A549 (cell line): ENCODE measurements at regions not wholly inside any gene's neighbourhood (a gene's known extent, or its start where the extent isn't known, plus 50 kb on each side); places are given as distances from the start of the nearest gene placed in this dataset.

Experiments
- CBX2 ChIP-seq: fragments of 200-600 bp; sonication (generic); IDR thresholded peaks from 2 replicates; pipeline ENCODE4 v1.6.1; 2016; ENCODE audit warnings: low read depth, mild to moderate bottlenecking, borderline replicate concordance
- CEBPB ChIP-seq, 2 experiments: fragments of >200 bp in 1 of 2; sonication (Bioruptor Twin) in 1 of 2; formaldehyde crosslinking in 1 of 2; IDR thresholded peaks; 2 replicates each; pipeline ENCODE4 v1.6.1; 2012 to 2016
- CTCF ChIP-seq: fragments of >200 bp; sonication (Bioruptor Twin); formaldehyde crosslinking; IDR thresholded peaks from 3 replicates; pipeline ENCODE4 v1.5.1; 2016
- EP300 ChIP-seq, 2 experiments: fragments of >200 bp; sonication (Bioruptor Twin); formaldehyde crosslinking; IDR thresholded peaks; 2 replicates in 1 of 2; 3 replicates in 1 of 2; pipeline ENCODE4 v1.6.1; 2016 to 2017
- PHF8 ChIP-seq: fragments of 200-600 bp; sonication (generic); IDR thresholded peaks from 2 replicates; pipeline ENCODE4 v1.6.1; 2016; ENCODE audit warnings: low read depth, mild to moderate bottlenecking, antibody characterized with exemption, moderate library complexity, borderline replicate concordance
- POLR2A ChIP-seq: IDR thresholded peaks from 2 replicates; pipeline ENCODE4 v1.6.1; 2012; ENCODE audit warnings: mild to moderate bottlenecking, low read length
- RAD21 ChIP-seq, 2 experiments: fragments of >200 bp in 1 of 2; sonication (Bioruptor Twin) in 1 of 2; formaldehyde crosslinking in 1 of 2; IDR thresholded peaks in 1 of 2; conservative IDR thresholded peaks in 1 of 2; 2 replicates in 1 of 2; 3 replicates in 1 of 2; pipeline ENCODE4 v1.6.1; 2012 to 2018; ENCODE audit warnings: inconsistent platforms in 1 of 2
- RARB ChIP-seq: fragments of 250-450 bp; sonication (Bioruptor Pico); IDR thresholded peaks from 2 replicates; pipeline ENCODE4 v1.8.0; 2021; ENCODE audit warnings: mild to moderate bottlenecking, moderate library complexity

DNA sequence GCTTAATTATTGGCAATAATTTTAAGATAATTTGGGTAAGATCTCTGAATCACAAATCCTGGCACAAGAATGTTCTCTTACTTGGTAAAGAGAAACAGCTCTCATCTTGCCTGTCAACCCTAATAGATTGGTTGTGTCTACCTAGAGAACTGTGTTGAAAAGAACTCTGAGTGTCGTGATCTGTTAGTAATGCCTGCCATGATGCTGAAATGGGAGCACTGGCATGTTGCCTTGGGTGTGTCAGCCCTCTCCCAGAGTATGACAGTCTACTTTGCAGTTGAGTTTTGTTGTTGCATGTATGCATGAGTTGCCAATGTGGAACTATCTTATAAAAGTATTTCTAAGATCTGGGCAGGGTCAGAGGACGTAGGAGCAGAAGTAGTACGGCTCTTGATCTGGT, 221.4 kb downstream of the MAF start:
- TF ChIP-seq CBX2 (no peak), CTCF (no peak), PHF8 (no peak), EP300 (IDR thresholded peaks at IDR 0.05) (no peak), RARB (CRISPR knock-in tag) (no peak), POLR2A (no peak), RAD21 (conservative IDR thresholded peaks at IDR 0.05 in 1 of 2, IDR thresholded peaks at IDR 0.05 in 1 of 2) (no peak), CEBPB (IDR thresholded peaks at IDR 0.05) (no peak)
